Colon (tissue), 2 donors: ENCODE measurements at regions not wholly inside any gene's neighbourhood (a gene's known extent, or its start where the extent isn't known, plus 50 kb on each side); places are given as distances from the start of the nearest gene placed in this dataset.
"Not testable (repeated sequence)": the region's sequence is repeated elsewhere in the genome, so short reads cannot be mapped to it uniquely, and the experiment has no call there.

ENCODE experiments used
- FAIRE-seq: peaks from 2 replicates; lab custom pipeline; 2012; peaks lifted over from hg19 to GRCh38; lab: Jason Lieb, UNC
- donor health status: control.
- donor health status: control.

DNA sequence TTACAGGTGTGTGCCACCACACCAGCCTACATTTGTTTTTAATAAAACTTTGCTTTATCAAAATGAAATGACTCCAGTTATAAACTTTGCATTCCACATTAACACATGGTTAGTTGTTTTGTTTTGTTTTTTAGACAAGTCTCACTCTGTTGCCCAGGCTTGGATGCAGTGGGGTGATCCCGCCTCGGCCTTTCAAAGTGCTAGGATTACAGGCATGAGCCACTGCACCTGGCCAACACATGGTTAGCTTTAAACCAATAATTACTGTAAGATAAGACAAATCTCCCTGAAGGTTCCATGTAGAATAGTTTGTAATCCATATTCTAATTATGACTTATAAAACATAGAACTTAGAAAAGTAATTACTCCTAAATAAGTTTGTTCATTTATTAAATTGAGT is 89.8 kb upstream of the MED13 start:
- FAIRE-seq = no peak

DNA sequence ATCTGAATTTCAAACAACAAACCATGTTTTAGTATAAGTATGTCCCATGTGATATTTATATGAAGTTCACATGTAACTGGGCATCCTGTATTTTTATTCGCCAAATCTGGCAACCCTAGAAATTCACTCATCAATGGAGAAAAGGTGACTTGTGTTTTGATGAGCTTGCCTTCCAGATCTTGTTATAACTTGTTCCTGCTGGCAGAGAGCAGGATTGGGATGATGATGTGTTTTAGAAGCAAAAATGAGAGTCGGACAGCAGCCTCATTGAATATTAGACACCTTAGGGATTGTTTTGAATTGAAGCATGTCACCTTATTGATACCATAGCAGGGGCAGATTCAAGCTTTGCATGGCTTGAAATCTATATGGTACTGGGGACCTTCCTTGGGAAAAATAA is 85.4 kb upstream of the MED13 start:
- no peak for FAIRE-seq

DNA sequence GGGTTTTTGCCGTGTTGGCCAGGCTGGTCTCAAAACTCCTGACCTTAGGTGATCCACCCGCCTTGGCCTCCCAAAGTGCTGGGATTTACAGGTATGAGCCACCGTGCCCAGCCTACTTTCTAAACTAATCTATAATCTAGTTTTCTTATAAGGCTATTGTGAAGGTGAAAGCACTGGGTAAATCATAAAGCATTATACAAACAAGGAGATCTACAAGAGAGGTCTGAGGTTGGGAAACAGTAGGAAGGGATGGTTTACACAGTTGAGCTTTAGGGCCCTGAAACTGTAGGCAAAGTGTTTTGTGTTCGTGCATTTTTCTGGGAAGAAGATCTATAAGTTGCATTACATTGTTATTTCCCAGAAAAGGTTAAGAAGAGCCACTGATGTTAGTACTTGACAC is 84.9 kb upstream of the MED13 start:
- no peak for FAIRE-seq

DNA sequence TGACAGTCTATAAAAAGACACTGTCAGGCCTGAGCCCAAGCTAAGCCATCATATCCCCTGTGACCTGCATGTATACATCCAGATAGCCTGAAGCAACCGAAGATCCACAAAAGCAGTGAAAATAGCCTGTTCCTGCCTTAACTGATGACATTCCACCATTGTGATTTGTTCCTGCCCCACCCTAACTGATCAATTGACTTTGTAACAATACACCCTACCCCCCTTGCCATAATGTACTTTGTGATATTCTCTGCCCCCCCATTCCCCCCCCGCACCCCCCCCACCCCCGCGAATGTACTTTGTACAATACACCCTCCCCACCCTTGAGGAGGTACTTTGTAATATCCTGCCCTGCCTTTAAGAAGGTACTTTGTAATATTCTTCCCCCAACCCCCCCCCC is 82.2 kb upstream of the MED13 start:
- no peak for FAIRE-seq

DNA sequence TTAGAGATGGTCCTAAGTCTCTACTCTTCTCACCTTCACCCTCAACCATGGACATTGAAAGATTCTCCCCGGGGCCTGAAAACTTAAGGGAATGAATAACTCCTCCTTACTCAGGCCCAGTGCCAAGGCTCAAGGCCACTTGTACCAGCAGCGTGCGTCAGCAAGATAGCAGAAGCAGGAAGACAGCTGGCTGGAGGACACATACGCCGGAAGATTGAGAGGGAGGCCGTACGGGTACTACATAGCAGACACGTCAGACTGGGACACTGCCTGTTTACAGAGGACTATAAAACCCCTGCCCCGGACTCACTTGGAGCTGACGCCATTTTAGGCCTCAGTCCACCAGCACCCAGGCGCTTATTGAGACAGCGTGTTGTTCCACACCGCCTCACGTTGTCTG is 75.8 kb upstream of the MED13 start:
- no peak for FAIRE-seq

DNA sequence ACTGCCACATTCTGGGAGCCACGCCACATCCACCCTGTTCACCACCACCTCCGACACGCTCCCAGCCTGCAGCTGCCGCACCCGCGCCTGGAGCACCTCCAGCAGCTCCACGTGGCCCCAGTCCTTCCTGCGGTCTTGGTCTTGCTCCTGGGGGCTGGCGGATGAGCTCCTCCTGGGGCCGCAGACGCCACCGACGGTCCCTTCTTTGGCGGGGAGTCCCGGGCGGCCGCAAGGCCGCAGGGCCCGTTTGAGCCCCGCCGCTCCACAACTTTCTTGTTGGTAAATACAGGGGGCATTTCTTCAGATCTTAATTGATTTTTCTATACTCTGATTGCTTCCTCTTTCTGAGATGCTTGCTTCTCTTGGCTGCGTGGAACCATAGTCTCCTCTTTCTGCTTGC is 75.3 kb upstream of the MED13 start:
- FAIRE-seq = no peak

DNA sequence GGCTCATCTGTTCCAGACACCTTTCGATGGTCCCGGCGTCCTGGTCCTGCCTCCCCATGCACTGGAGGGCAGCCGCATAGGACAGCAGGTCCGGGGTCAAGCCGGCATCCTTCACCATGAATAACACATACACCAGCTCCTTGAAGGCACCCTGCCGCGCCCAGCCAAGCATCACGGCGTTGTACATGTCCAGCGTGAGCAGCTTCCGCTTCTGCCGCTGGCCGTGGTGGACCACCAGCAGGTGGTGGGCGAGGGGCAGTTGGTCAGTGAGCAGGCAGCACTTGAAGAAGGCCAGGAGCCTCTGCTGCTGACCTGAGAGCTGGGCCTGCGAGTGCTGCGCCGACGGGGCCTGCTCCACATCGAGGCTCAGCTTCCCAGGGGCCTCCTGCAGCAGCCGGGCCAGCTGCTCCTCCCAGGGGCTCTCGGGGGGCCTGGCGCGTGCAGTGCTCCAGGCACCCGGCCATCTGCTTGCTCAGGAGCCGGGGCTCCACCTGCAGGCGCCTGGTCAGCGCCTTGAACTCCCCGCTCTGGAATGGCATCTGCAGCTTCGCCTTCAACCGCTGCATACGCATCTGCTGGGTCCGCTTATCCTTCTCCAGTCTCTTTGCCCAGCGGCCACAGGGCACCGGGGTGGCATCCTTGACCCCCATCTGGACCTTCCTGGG is 74.7 kb upstream of the MED13 start:
- FAIRE-seq = not testable (repeated sequence)

DNA sequence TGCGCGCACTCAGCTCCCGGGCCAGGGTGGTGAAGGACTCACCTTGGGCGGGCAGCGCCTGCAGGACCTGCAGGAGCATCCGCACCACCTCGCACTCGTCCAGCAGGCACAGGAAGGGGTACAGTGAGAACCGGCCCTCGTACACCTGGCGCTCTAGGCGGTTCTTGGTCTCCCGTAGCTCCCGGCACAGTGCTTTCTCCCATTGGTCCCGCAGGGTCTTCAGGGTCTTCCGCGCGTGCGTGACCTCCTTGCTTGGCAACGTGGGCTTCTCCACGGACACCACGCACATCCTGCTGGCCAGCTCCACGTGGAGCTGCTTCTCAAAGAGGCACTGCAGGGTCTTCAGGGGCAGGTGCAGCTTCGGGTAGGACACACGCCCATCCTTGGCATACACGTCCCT is 74.1 kb upstream of the MED13 start:
- FAIRE-seq = no peak

DNA sequence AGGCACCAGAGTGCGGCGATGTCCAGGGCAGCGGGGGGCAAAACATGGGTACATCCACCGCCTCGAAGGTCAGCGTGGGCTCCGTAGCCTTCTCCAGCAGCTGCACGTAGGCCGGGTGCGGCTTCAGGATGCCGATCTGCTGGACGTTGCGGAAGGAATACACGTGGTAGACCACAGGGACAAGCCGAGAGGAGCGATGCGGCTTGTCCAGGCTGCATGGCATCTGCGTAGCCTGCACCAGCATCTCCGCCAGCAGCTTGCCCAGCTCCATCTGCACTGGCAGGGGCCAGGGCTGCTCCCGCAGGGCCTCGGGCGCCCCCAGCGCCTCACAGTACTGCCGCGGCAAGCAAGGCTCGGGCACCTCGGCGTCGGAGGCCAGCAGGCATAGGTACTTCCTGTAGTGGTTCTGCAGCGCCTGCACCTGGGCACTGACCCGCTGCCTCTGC is 73.6 kb upstream of the MED13 start:
- FAIRE-seq = not testable (repeated sequence)

DNA sequence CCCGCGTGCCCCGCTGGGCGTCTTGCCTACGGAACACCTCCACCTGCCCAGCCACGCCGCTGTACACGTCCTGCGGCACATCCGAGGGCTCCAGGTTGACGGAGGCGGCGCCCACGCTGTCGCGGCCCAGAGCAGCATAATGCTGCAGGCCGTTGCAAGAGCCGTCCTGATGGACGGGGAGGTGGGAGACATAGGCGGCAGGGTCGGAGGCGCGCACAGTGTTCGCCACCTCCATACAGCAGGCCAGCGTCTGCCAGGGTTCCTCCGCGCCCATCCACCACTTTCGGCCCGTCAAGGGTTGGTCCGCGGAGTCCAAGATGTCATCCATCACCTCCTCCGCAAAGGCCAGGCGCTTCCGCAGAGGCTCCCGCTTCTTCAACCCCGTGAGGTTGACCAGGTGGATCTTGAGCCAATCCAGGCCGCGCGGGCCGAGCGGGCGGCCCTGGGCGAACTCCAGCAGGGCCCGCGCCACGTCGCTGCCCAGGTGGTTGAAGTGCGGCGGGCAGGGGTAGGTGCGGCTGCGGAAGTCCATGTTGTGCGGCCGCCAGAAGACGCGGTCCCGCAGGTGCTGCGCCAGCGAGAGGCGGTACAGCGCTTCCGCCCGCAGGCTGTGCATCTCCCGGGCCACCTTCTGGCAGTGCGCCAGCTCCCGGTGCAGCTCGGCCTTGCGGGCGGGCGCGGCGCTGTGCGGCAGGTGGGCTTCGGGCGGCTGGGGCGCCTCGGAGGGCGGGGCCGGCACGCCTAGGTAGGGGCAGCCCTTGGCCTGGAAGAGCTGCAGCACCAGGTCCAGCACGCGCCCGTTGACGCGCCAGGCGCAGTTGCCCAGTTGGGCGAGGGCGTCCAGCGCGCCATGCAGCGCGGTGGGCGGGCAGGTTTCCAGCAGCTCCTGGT is 72.9 kb upstream of the MED13 start:
- FAIRE-seq = not testable (repeated sequence)

DNA sequence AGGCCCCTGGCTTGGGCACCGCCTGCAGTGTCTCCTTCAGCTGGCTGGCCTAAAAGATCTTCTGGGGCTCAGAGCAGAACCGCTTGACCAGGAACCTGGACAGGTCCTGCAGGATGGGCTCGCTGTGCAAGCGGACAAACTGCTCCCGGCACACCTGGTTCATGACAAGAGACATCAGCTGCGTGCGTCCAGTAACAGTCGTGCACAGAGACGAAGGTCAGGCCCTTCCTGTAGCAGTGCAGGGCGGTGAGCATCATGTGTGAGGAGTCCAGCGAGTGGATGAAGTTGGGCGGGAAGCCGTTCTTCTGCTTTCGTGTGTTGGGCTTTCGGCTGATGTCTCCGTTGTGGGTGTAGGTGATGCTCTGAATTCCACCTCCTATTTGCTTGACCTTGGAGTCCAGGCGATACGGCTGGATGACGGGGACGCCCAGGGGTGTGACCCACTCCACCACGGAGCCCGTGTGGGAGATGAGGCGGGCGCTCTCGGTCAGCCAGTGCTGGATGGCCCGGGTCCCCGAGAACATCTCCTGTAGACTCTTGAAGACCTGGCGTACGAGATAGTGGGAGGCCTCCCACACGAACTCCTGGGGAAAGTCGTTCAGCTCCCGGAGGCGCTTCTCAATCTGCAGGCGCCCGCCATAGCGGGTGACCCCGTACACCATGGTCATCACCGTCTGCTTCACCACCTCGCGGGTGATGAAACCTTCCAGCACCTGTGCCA is 72.1 kb upstream of the MED13 start:
- FAIRE-seq = not testable (repeated sequence)

DNA sequence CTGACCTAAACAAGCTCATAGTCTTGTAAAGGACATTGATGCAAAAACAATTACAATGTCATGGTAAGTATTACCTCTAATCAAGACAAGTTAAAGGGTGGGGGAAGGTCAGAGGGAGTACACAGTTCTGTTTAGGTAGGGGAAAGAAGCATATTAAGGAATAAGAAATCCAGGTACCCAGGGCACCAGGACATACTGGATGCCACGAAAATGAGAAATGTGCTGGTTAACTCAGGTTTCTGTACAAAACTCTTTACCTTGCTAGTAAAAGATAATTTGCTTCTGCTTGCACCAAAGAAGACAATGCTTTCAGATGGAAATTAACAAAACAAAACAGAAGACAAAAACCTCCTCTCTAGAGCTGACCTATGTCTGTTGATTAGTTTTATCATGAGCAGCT is 70.7 kb upstream of the MED13 start:
- no peak for FAIRE-seq

DNA sequence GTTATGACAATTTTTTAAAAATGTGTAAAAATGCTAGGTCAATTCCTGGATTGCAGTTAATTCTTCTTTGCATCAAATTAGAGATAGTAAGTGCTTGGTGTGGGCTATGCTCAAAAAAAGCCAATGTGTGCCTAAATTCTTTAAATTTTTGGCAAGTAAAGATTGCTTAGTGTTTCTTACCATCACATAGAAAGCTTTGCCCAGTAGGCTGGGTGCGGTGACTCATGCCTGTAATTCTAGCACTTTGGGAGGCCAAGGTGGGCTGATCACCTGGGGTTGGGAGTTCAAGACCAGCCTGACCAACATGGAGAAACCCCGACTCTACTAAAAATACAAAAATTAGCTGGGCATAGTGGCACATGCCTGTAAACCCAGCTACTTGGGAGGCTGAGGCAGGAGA is 70.0 kb upstream of the MED13 start:
- FAIRE-seq = not testable (repeated sequence)

DNA sequence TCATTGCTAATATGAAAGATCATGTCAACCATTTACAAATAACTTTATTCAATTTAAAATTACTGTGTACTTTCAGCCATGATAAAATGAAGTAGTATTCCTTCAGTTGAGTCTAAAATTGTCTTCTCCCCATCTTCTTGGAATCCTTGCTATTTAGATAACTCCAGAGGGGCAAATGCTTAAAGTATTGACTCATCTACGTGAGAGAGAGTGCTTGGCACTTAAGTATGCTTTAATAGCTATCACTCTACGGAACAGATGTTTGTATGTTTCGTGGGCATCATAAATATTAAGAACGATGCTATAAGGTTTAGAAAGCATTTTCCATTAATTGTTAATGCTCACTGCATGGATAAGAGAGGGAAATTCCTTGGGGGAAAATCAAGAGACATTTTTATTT is 69.3 kb upstream of the MED13 start:
- no peak for FAIRE-seq

DNA sequence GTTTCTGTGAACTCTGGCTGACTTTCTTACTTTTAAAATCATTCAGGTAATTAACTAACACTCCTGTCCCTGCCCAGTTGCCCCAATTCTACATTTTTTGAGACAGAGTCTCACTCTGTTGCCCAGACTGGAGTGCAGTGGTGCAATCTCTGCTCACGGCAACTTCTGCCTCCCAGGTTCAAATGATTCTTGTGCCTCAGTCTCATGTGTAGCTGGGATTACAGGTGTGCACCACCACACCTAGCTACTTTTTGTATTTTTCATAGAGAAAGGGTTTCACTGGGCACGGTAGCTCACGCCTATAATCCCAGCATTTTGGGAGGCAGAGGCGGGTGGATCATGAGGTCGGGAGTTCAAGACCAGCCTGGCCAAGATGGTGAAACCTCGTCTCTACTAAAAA is 66.2 kb upstream of the MED13 start:
- FAIRE-seq = not testable (repeated sequence)

DNA sequence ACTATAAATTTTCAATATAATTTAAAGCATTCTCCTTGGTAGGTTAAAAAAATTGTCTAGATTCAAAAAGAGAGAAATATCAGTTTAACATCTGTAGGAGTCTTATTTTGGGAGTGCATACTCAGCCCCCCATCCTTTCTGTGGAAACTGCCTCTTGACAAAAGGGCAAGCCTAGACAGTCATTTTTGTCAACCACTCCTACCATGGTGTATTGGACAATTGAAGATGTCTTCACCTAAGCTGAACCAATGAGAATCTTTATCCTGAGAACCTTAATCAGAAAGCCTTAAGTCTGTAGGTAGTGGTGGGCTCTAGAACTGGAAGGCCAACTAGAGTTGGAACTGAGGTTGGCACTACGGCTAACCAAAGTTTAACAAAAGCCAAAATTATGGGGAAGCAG is 65.7 kb upstream of the MED13 start:
- FAIRE-seq = no peak

DNA sequence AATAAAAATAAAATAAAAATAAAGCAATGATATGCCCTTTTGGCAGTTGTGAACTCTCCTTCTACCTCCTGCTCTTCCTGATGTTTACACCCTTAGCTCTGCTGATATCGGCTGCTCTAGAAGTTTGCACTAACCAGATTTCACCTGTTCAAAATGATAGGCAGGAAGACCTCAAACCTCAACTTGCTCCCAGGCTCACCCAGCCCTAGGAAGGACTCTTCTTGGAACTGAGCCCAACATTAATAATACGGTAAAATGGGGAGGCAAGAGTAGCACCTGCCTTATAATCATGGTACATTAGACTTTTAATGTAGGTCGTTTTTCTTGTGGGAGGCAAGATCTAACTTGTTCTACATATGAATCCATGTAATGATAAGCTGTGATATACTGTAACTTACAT is 61.2 kb upstream of the MED13 start:
- no peak for FAIRE-seq

DNA sequence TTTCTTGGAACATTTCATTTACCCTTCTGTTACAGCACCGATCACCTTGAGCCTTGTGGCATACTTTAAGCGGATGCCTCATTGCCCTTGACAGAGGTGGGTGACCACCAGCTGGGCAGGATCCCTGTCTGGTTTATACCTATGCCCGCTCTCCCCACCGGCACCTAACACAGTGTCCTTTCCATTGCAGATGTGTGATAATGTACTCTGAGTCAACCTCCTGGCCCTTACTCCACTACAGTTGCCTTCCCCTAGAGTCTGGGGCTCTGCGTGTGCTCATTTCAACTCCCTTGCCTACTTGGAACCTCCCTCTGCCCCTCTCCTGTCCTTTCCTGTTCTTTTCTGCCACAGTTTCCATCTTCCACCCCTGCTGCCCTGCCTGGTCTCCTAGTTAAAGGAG is 60.2 kb upstream of the MED13 start:
- FAIRE-seq = no peak

DNA sequence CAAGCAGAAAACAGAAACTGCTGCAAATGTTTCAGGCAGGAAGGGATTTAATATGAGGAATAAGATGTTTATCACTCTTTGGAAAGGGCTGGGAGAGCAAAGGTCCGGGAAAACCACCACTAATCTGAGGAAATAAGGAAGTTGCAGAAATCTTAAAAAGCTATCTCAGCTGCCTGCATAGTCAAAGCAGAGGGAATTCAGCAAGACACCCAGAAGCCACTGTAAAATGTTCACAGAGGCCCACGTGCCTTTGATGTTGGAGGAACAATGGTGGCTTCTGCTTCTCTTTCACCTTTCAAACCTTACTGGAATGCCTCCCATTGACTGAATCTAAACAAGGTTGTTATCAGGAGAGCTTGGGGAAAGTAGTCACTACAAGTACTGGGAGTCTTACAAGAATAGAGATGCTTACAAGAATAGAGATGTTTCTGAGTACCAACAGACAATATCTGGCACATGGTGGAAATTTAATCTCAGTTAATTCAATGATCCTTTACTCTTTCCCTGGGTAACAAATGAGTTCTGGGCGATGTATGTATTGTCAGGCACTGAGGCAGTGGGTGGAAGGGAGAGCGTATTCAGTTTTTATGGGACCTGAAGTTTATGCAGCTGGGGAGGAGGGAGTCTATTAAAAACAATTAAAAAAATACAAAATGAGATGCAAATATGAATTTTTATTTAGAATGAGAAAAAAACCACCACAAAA is 56.1 kb upstream of the MED13 start:
- FAIRE-seq = no peak

DNA sequence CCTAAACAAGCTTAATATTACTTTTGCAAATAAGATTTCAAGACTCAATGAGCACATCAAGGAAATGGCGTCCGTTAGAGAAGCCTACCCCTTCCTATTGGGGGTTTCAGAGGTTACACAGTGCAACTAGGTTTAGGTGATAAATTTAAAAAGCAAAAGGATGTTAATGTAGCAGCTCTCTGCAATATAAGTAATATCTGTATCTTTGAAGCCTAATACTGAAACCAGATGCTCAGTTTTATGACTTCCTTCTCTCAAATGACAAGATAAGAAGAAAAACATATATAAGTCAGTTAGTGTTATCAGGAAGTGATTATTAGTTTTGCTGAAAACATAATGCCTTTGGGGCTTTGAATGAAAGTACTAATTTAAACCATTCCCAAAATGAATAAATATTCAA is 54.3 kb upstream of the MED13 start:
- no peak for FAIRE-seq
